Spinal cord (tissue), 9 donors: ENCODE measurements at regions not wholly inside any gene's neighbourhood (a gene's known extent, or its start where the extent isn't known, plus 50 kb on each side); places are given as distances from the start of the nearest gene placed in this dataset.
A peak's percentile ranks its signal among the peaks of the same experiment; 100 is the strongest.

Source experiments
- DNase-seq, 6 donors: peaks; one replicate each; pipeline versions ENCODE4 v3.0.0 to v3.0.0-alpha.2; 2013 to 2015; ENCODE audit warnings: low spot score in 6 of 6, low read depth in 4 of 6
- H3K27ac ChIP-seq: one replicate; pipeline ENCODE4 v1.5.1; 2013; ENCODE audit warnings: low read depth, low read length, control low read depth
- H3K27me3 ChIP-seq: one replicate; pipeline ENCODE4 v1.6.1; 2013; ENCODE audit warnings: low read length; ENCODE audit not compliant: control insufficient read depth, insufficient read depth
- H3K36me3 ChIP-seq: one replicate; pipeline ENCODE4 v1.6.1; 2013; ENCODE audit warnings: low read length; ENCODE audit not compliant: control insufficient read depth, insufficient read depth
- H3K4me1 ChIP-seq: one replicate; pipeline ENCODE4 v1.6.1; 2013; ENCODE audit warnings: low read length; ENCODE audit not compliant: control insufficient read depth, insufficient read depth
- H3K4me3 ChIP-seq: one replicate; pipeline ENCODE4 v1.5.1; 2013; ENCODE audit warnings: low read depth, low read length, control low read depth
- H3K9me3 ChIP-seq: one replicate; pipeline ENCODE4 v1.6.1; 2013; ENCODE audit warnings: low read length; ENCODE audit not compliant: control insufficient read depth, insufficient read depth
- WGBS: methylation state at CpG from one replicate; pipeline ENCODE4 v1.1.5; 2013; ENCODE audit warnings: missing lambda C conversion rate; ENCODE audit not compliant: insufficient coverage; 5-methylcytosine and 5-hydroxymethylcytosine counted together
- donor health status: healthy.

DNA sequence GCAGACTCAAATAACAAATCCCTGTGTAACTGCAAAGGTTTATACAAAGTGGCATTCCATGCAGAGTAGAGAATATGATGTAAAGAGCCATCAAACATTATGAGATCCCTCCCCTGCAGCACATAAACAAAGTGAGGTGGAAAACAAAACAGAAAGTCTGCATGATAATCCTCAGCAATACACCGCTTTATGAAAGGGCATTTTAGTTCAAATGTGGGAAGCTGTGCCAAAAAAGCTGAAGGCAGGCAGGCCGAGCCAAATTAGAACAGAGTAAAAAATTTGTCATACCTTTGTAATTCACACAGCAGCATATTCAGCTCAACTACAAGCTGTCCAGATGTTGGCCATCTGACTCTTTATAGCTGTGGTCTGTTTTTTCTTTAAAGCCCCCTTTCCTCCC is 113.5 kb downstream of the LHX9 start:
- Histone ChIP-seq H3K36me3 (no peaks in the 10 kb centered on the region), H3K4me3 (no peak overlapping the region), H3K9me3 (no peaks in the 10 kb centered on the region), H3K27me3 (no peaks in the 10 kb centered on the region), H3K27ac (no peak overlapping the region), H3K4me1 (no peaks in the 10 kb centered on the region)
- peak in 2 of 6 donors; percentile 25 to 53 for DNase-seq
- 55% methylated on average over 2 of the region's 2 CpGs for WGBS

DNA sequence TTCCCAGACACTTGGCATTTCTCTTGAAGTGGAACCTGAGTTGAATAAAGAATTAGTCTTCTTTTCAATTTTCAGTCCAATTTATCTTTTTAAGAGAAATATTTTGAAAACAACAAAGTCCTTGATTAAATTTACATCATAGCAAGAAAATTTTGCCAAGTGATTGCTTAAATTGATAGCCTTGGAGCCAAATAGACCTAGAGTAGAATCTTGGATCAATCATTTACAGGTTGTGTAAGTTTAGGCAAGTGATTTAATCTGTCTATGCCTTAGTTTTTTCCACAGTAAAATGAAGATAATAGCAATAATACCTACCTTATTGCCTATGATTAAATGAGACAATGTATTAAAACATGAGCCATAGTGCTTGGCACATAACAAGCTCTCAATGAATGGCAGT is 113.9 kb downstream of the LHX9 start:
- no peak for DNase-seq
- Histone ChIP-seq H3K4me1 (no peaks in the 10 kb centered on the region), H3K9me3 (no peaks in the 10 kb centered on the region), H3K4me3 (no peak overlapping the region), H3K27me3 (no peaks in the 10 kb centered on the region), H3K36me3 (no peaks in the 10 kb centered on the region), H3K27ac (no peak overlapping the region)

GRCh38 chr1:198032668-198033067 is 115.5 kb downstream of the LHX9 start:
- no peaks in the 10 kb centered on the region for H3K9me3 ChIP-seq
- no peaks in the 10 kb centered on the region for H3K4me1 ChIP-seq
- no peaks in the 10 kb centered on the region for H3K27me3 ChIP-seq
- 46% methylated on average over 2 of the region's 2 CpGs for WGBS
- no peaks in the 10 kb centered on the region for H3K36me3 ChIP-seq
- no peak for DNase-seq
- no peak overlapping the region for H3K4me3 ChIP-seq
- no peak overlapping the region for H3K27ac ChIP-seq

DNA sequence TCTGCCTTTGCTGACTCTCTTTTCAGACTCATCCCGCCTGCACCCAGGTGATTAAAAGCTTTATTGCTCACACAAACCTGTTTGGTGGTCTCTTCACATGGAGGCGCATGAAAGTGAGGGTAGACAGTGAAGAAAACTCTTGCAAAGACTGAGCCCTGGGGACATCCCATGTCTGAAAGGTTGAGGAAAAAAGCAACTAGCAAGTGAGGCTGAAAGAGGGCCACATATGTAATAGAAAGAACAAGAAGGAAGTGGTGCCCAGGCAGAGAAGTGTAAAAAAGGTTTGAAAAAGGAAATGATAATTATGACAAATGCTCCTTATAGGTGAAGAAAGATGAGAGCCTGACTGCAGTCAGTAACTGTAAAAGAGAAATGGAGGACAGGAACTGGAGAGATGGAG is 115.9 kb upstream of the NEK7 start:
- DNase-seq = no peak
- Histone ChIP-seq H3K27ac (no peak overlapping the region), H3K4me3 (no peak overlapping the region), H3K36me3 (no peaks in the 10 kb centered on the region), H3K4me1 (no peaks in the 10 kb centered on the region), H3K9me3 (no peaks in the 10 kb centered on the region), H3K27me3 (no peaks in the 10 kb centered on the region)
- 93% methylated on average over 2 of the region's 2 CpGs for WGBS

DNA sequence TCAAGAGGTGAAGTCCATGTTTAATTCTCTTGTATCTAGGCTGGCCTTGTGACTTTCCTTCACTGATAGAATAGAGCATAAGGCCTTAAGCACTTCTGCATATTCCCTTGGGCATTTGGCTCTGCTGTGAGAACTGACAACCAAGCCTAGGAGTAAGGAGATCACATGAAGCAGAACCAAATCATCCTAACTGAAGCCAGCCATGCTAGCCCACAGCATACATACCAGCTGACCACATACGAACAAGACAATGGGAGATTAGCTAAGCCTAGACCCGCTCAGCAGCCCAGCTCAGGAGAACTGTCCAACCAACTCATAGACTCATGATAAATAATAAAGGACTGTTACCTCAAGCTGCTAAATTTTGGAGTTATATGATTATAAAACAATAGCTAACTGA is 114.6 kb upstream of the NEK7 start:
- H3K27me3 ChIP-seq = no peaks in the 10 kb centered on the region
- no peaks in the 10 kb centered on the region for H3K36me3 ChIP-seq
- no peaks in the 10 kb centered on the region for H3K9me3 ChIP-seq
- no peak for DNase-seq
- no peak overlapping the region for H3K4me3 ChIP-seq
- H3K27ac ChIP-seq = no peak overlapping the region
- H3K4me1 ChIP-seq = no peaks in the 10 kb centered on the region
- WGBS = no CpG with 5 or more reads among the region's 2 CpGs

DNA sequence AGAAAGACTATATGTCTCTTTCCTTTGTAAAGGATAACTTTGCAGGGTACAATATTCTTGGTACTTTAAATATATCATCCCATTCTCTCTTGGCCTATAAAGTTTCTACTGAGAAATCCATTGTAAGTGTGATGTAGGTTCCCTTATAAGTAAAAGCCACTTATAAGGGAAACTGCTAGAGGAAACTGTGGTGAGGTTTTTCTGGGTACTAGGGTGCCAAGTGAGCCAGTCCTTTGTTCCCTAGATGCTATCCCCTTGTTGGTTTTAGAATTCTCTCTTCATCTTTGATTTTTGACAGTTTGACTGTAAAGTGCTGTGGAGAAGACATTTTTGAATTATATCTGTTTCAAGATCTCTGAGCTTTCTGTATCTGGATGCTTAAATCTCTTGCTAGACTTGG is 108.9 kb upstream of the NEK7 start:
- DNase-seq = no peak
- H3K4me1 ChIP-seq = no peaks in the 10 kb centered on the region
- no peaks in the 10 kb centered on the region for H3K9me3 ChIP-seq
- no peak overlapping the region for H3K4me3 ChIP-seq
- H3K27ac ChIP-seq = no peak overlapping the region
- H3K27me3 ChIP-seq = no peaks in the 10 kb centered on the region
- no peaks in the 10 kb centered on the region for H3K36me3 ChIP-seq

DNA sequence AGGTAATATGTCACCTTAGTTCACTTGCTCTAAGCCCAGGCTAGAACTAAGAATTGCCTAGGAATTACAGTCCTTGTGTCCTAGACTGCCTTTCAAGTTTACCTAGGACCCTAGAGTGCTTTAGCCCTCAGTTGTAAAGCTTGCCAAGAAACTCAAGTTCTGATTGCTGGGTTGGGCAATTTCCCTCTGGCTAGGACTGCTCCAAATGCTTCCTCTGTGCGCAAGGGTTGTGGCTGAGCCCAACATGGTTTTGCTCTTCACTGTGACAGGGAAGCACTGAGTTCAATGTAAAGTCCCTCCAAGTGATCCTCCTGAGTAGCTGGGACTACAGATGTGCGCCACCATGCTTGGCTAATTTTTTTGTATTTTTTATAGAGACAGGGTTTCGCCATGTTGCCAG is 102.3 kb upstream of the NEK7 start:
- no peak for DNase-seq
- no peaks in the 10 kb centered on the region for H3K27me3 ChIP-seq

DNA sequence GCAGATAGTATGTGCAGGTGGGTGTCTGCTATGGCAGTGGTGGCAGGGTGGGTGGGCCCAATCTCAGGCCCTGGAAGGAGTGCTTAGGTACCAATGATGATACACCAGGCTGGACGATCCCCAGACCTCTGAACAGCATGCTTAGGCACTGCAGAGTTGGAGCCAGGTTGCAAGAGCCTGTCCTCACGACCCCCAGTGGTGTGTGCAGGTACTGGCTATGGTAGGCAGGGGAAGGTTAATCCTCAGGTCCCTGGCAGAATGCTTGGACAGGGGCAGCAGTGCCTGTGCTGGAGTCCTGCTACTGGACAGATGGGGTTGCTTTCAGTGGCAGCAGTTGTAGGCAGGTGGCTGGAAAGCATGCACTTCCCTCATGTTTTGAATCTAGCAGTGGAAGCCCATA is 100.5 kb upstream of the NEK7 start:
- no peaks in the 10 kb centered on the region for H3K27me3 ChIP-seq
- no peaks in the 10 kb centered on the region for H3K4me1 ChIP-seq
- no peak for DNase-seq
- WGBS = 49% methylated on average over 2 of the region's 2 CpGs
- no peaks in the 10 kb centered on the region for H3K9me3 ChIP-seq
- H3K4me3 ChIP-seq = no peak overlapping the region
- H3K27ac ChIP-seq = no peak overlapping the region
- H3K36me3 ChIP-seq = no peaks in the 10 kb centered on the region

More for the DNA sequence above, 102.3 kb upstream of the NEK7 start:
- no peaks in the 10 kb centered on the region for H3K4me1 ChIP-seq
- WGBS = 100% methylated on average over 1 of the region's 3 CpGs
- no peaks in the 10 kb centered on the region for H3K36me3 ChIP-seq
- H3K4me3 ChIP-seq = no peak overlapping the region
- H3K9me3 ChIP-seq = no peaks in the 10 kb centered on the region
- H3K27ac ChIP-seq = no peak overlapping the region

DNA sequence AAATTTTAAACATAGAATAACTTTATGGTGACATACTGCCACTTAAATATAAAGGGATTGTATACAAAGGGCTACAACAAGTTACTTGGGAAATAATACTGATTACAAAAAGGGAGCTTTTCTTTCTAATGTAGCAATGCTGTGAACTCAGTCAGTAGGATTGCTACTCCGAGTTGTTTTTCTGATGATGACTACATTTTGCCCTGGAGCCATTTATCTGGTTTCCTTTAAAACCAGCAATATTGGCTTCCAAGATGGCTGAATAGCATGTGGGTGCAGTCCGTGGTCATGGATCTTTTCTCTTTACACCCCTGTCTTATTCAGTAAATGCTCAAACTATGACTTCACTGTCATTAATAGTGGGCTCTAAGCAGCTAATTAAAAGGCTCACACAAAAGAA is 92.6 kb upstream of the NEK7 start:
- 0% methylated on average over 1 of the region's 2 CpGs for WGBS
- Histone ChIP-seq H3K4me1 (no peaks in the 10 kb centered on the region), H3K27me3 (no peaks in the 10 kb centered on the region), H3K9me3 (no peaks in the 10 kb centered on the region), H3K36me3 (no peaks in the 10 kb centered on the region), H3K27ac (no peak overlapping the region), H3K4me3 (no peak overlapping the region)
- peak in 2 of 6 donors; percentile 4 to 5 for DNase-seq

GRCh38 chr1:198068285-198068684 is 88.5 kb upstream of the NEK7 start:
- Histone ChIP-seq H3K27ac (no peak overlapping the region), H3K36me3 (no peaks in the 10 kb centered on the region), H3K4me3 (no peak overlapping the region), H3K9me3 (no peaks in the 10 kb centered on the region), H3K27me3 (no peaks in the 10 kb centered on the region), H3K4me1 (no peaks in the 10 kb centered on the region)
- no peak for DNase-seq
- 70% methylated on average over 2 of the region's 3 CpGs for WGBS

DNA sequence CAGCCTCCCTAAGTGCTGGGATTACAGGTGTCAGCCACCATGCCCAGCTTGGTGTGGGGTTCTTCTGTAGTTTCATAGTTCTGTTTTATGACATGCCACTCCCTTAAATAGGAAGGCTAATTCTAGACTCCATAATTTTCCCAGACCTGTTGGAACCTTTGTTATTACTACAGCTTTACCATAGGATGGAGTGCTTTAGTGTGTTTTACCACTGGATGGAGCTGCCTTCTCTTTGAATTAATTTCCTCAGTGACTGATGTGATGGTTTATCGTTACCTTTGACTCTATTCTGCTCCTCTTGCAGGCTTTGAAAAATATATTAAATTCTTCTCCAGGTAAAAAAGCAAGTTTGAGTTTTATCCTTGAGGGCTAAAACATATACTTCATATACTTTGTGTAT is 84.6 kb upstream of the NEK7 start:
- Histone ChIP-seq H3K27ac (no peak overlapping the region), H3K9me3 (no peaks in the 10 kb centered on the region), H3K36me3 (no peaks in the 10 kb centered on the region), H3K4me1 (no peaks in the 10 kb centered on the region), H3K27me3 (no peaks in the 10 kb centered on the region), H3K4me3 (no peak overlapping the region)
- WGBS = no CpG with 5 or more reads among the region's 1 CpG
- DNase-seq = no peak
